22Rv1 (cell line): ENCODE measurements at regions not wholly inside any gene's neighbourhood (a gene's known extent, or its start where the extent isn't known, plus 50 kb on each side); places are given as distances from the start of the nearest gene placed in this dataset.

Source experiments
- CTCF ChIP-seq: fragments of 450-650 bp; IDR thresholded peaks from 2 replicates; pipeline ENCODE4 v1.5.1; 2017; ENCODE audit warnings: mild to moderate bottlenecking
- ZFX ChIP-seq: fragments of 450-650 bp; IDR thresholded peaks from 2 replicates; pipeline ENCODE4 v1.6.1; 2017; ENCODE audit warnings: antibody characterized with exemption, borderline replicate concordance

GRCh38 chr9:80648336-80648735 lies 1041.0 kb downstream of the TLE1 start:
- TF ChIP-seq CTCF (no peak), ZFX (no peak)
